WTC11 (cell line): ENCODE measurements at regions not wholly inside any gene's neighbourhood (a gene's known extent, or its start where the extent isn't known, plus 50 kb on each side); places are given as distances from the start of the nearest gene placed in this dataset.

ENCODE experiments used
- ATAC-seq: fragments of 200-7000 bp; cut with Tn5 transposase; 2 replicates; pipeline ENCODE4 v1.10.0; 2021; ENCODE audit warnings: mild to moderate bottlenecking, moderate library complexity
- CTCF ChIA-PET: fragments of 300-600 bp; sonication (Branson Sonifier 250); formaldehyde crosslinking; loops from one replicate; lab custom pipeline; 2021; ENCODE audit warnings: antibody characterized with exemption; lab: Charles Lee
- POLR2A ChIA-PET: fragments of 350-600 bp; sonication (Branson Sonifier 250); formaldehyde crosslinking; loops from one replicate; lab custom pipeline; 2021; ENCODE audit warnings: antibody characterized with exemption; lab: Charles Lee
- DNase-seq: peaks from one replicate; pipeline ENCODE4 v3.0.0; 2021; ENCODE audit warnings: low spot score
- H3K27ac Mint-ChIP-seq: 2 replicates; pipeline ENCODE4 v1.8.0; 2021; ENCODE audit warnings: mixed read lengths
- H3K27me3 Mint-ChIP-seq: 2 replicates; pipeline ENCODE4 v1.8.0; 2021; ENCODE audit warnings: low read depth, mild to moderate bottlenecking, moderate library complexity, mixed read lengths
- H3K36me3 Mint-ChIP-seq: 2 replicates; pipeline ENCODE4 v1.8.0; 2021; ENCODE audit warnings: mixed read lengths
- H3K4me1 Mint-ChIP-seq: 2 replicates; pipeline ENCODE4 v1.8.0; 2022; ENCODE audit warnings: mixed read lengths
- H3K4me3 Mint-ChIP-seq: 2 replicates; pipeline ENCODE4 v1.8.0; 2021; ENCODE audit warnings: mild to moderate bottlenecking, moderate library complexity, mixed read lengths
- H3K9me3 Mint-ChIP-seq: 2 replicates; pipeline ENCODE4 v1.8.0; 2021; ENCODE audit warnings: mixed read lengths
- CDX4 ChIP-seq: fragments of 250-450 bp; sonication (Bioruptor Pico); IDR thresholded peaks from 2 replicates; pipeline ENCODE4 v1.9.0; 2021; ENCODE audit warnings: moderate library complexity, mild to moderate bottlenecking, inconsistent platforms, borderline replicate concordance
- FOXK1 ChIP-seq: sonication (generic); formaldehyde crosslinking; IDR thresholded peaks from 2 replicates; pipeline ENCODE4 v1.8.0; 2022; ENCODE audit warnings: mild to moderate bottlenecking, moderate library complexity, missing genetic modification reagents
- FOXP1 ChIP-seq: sonication (generic); formaldehyde crosslinking; IDR thresholded peaks from 2 replicates; pipeline ENCODE4 v1.8.0; 2022; ENCODE audit warnings: missing genetic modification reagents, mild to moderate bottlenecking, moderate library complexity, borderline replicate concordance
- GABPB1 ChIP-seq: sonication (generic); formaldehyde crosslinking; IDR thresholded peaks from 2 replicates; pipeline ENCODE4 v1.8.1; 2023; ENCODE audit warnings: mild to moderate bottlenecking, missing genetic modification reagents
- GTF2I ChIP-seq: fragments of 250-450 bp; sonication (Bioruptor Pico); conservative IDR thresholded peaks from 2 replicates; pipeline ENCODE4 v1.4.0; 2021; ENCODE audit warnings: mild to moderate bottlenecking
- IRF2 ChIP-seq: sonication (generic); formaldehyde crosslinking; IDR thresholded peaks from 2 replicates; pipeline ENCODE4 v1.8.0; 2022; ENCODE audit warnings: low read depth, missing genetic modification reagents, borderline replicate concordance
- JUN ChIP-seq: sonication (generic); formaldehyde crosslinking; IDR thresholded peaks from 2 replicates; pipeline ENCODE4 v1.8.0; 2023; ENCODE audit warnings: mild to moderate bottlenecking, missing genetic modification reagents
- MAX ChIP-seq: sonication (generic); formaldehyde crosslinking; IDR thresholded peaks from 2 replicates; pipeline ENCODE4 v1.8.0; 2022; ENCODE audit warnings: mild to moderate bottlenecking, missing genetic modification reagents
- OVOL2 ChIP-seq: fragments of 250-450 bp; sonication (Bioruptor Pico); IDR thresholded peaks from 2 replicates; pipeline ENCODE4 v1.9.0; 2021; ENCODE audit warnings: mild to moderate bottlenecking, borderline replicate concordance
- RELA ChIP-seq: sonication (generic); formaldehyde crosslinking; IDR thresholded peaks from 2 replicates; pipeline ENCODE4 v1.8.1; 2022; ENCODE audit warnings: missing genetic modification reagents, mild to moderate bottlenecking, borderline replicate concordance
- SP1 ChIP-seq: sonication (generic); formaldehyde crosslinking; conservative IDR thresholded peaks from 2 replicates; pipeline ENCODE4 v1.8.1; 2022; ENCODE audit warnings: missing genetic modification reagents
- TEAD1 ChIP-seq: sonication (generic); formaldehyde crosslinking; IDR thresholded peaks from 2 replicates; pipeline ENCODE4 v1.8.0; 2022; ENCODE audit warnings: mild to moderate bottlenecking, missing genetic modification reagents
- TP53 ChIP-seq: sonication (generic); formaldehyde crosslinking; IDR thresholded peaks from 2 replicates; pipeline ENCODE4 v1.8.1; 2023; ENCODE audit warnings: mild to moderate bottlenecking, missing genetic modification reagents
- ZNF219 ChIP-seq: sonication (generic); formaldehyde crosslinking; IDR thresholded peaks from 2 replicates; pipeline ENCODE4 v1.8.0; 2023; ENCODE audit warnings: missing genetic modification reagents, mild to moderate bottlenecking, borderline replicate concordance
- ZSCAN18 ChIP-seq: fragments of 250-450 bp; sonication (Bioruptor Pico); IDR thresholded peaks from 2 replicates; pipeline ENCODE4 v2.1.2; 2022; ENCODE audit warnings: mild to moderate bottlenecking, moderate library complexity
- TF ChIP-seq, protein P1 (sequence below): sonication (generic); formaldehyde crosslinking; IDR thresholded peaks from 2 replicates; pipeline ENCODE4 v1.8.1; 2022; ENCODE audit warnings: mild to moderate bottlenecking, missing genetic modification reagents, moderate library complexity, borderline replicate concordance
- TF ChIP-seq, protein P2 (sequence below): sonication (generic); formaldehyde crosslinking; conservative IDR thresholded peaks from 2 replicates; pipeline ENCODE4 v1.8.1; 2023; ENCODE audit warnings: mild to moderate bottlenecking, low read depth, missing genetic modification reagents, moderate library complexity

DNA sequence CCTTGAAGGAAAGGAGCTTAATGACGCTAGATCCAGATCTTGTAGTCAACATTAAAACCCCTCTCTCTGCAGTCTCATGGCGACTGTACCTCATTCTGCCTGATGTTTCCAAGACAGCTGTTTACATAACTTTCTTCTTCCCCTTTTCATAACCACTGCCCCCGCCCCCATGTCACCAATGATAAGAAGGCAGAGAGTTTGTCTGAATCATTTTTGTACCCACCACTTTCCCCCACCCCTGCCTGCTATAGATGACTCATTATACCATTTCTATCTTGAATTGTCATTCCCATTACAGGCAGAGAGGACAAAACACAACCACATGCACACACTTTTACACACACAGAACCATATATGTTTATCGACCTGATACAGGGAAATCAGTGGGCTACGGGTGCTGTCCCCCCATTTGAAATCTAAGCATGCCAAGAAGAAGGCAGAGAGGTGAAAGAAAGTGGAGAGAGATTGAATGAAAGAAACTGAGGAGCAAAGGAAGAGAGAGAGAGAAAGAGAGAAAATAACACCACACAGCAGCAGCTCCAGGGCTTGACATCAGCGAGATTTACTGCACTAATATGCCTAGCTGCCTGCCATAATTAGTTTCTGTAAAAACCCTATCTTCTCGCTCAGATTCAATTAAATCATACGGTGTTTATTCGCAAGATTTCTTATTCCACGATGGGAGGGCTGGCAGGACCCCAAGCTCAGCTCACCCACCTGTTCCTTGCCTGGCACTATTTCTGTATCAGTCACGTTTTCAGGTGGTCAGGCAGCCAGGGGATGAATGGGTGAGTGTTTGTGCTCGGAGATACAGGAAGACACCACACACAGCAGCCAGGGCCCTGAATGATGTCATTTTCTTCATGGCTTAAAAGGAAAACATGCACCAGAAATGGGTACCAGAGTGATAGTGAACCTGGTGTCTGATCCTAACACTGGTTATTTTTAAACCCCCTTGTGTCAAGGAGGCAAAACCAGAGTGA, 114.3 kb upstream of the SERP2 start:
- Mint-ChIP-seq H3K36me3 (no peaks in the 10 kb centered on the region), H3K27me3 (no peaks in the 10 kb centered on the region), H3K4me1 (peaks cover 14% of the 10 kb centered on the region), H3K9me3 (no peaks in the 10 kb centered on the region), H3K4me3 (no peak overlapping the region), H3K27ac (no peak overlapping the region)
- CTCF ChIA-PET, result no interaction called here
- no peak for DNase-seq
- ATAC-seq, result no peak
- TF ChIP-seq RELA (no peak), FOXP1 (no peak), IRF2 (CRISPR knock-in tag) (no peak), TEAD1 (no peak), CDX4 (CRISPR knock-in tag) (no peak), TP53 (CRISPR knock-in tag) (no peak), ZNF219 (CRISPR knock-in tag) (no peak)
- TF ChIP-seq, protein P1, sequence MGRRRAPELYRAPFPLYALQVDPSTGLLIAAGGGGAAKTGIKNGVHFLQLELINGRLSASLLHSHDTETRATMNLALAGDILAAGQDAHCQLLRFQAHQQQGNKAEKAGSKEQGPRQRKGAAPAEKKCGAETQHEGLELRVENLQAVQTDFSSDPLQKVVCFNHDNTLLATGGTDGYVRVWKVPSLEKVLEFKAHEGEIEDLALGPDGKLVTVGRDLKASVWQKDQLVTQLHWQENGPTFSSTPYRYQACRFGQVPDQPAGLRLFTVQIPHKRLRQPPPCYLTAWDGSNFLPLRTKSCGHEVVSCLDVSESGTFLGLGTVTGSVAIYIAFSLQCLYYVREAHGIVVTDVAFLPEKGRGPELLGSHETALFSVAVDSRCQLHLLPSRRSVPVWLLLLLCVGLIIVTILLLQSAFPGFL (CRISPR knock-in tag), result no peak
- POLR2A ChIA-PET, result interaction anchor here (0.7 kb wide), 1 partner anchor 156 kb away, joined by 4 read pairs; no protein-coding TSS in a partner anchor

DNA sequence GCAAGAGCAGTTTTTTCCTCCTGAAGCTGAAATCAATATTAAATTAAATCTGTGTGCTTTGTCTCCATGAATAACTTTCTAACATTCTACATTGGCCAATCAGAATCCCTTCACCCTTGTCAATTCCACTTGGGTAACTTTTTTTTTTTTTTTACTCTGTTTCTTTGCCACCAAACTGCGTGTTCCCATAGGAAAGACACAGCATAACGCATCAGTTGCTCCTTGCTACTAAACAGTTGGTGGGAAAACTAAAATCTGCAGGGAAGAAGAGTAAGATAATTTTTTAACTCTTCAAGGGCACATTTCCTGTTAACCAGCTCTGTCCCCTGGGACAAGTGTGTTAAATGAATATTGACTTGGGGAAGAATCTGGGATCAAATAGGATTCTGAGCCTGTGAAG, 113.3 kb upstream of the SERP2 start:
- Mint-ChIP-seq H3K4me1 (peaks cover 8% of the 10 kb centered on the region), H3K36me3 (no peaks in the 10 kb centered on the region), H3K27me3 (no peaks in the 10 kb centered on the region), H3K9me3 (no peaks in the 10 kb centered on the region), H3K27ac (no peak overlapping the region), H3K4me3 (no peak overlapping the region)
- no peak for TF ChIP-seq OVOL2 (CRISPR knock-in tag)
- TF ChIP-seq SP1 (CRISPR knock-in tag), result no peak
- no peak for TF ChIP-seq FOXK1 (CRISPR knock-in tag)
- TF ChIP-seq GABPB1 (CRISPR knock-in tag), result no peak
- no peak for TF ChIP-seq MAX (CRISPR knock-in tag)
- TF ChIP-seq GTF2I (CRISPR knock-in tag), result no peak
- TF ChIP-seq ZSCAN18 (CRISPR knock-in tag), result no peak
- TF ChIP-seq JUN (CRISPR knock-in tag), result no peak
- TF ChIP-seq, protein P2, sequence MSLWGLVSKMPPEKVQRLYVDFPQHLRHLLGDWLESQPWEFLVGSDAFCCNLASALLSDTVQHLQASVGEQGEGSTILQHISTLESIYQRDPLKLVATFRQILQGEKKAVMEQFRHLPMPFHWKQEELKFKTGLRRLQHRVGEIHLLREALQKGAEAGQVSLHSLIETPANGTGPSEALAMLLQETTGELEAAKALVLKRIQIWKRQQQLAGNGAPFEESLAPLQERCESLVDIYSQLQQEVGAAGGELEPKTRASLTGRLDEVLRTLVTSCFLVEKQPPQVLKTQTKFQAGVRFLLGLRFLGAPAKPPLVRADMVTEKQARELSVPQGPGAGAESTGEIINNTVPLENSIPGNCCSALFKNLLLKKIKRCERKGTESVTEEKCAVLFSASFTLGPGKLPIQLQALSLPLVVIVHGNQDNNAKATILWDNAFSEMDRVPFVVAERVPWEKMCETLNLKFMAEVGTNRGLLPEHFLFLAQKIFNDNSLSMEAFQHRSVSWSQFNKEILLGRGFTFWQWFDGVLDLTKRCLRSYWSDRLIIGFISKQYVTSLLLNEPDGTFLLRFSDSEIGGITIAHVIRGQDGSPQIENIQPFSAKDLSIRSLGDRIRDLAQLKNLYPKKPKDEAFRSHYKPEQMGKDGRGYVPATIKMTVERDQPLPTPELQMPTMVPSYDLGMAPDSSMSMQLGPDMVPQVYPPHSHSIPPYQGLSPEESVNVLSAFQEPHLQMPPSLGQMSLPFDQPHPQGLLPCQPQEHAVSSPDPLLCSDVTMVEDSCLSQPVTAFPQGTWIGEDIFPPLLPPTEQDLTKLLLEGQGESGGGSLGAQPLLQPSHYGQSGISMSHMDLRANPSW (CRISPR knock-in tag), result no peak
- DNase-seq (no peak), ATAC-seq (no peak)
- ChIA-PET POLR2A (interaction anchor here (0.7 kb wide), 1 partner anchor 155 kb away, joined by 4 read pairs; no protein-coding TSS in a partner anchor), CTCF (no interaction called here)
